ENCODE measurements at regions not wholly inside any gene's neighbourhood (a gene's known extent, or its start where the extent isn't known, plus 50 kb on each side); places are given as distances from the start of the nearest gene placed in this dataset.

- TF ChIP-seq, protein P1, sequence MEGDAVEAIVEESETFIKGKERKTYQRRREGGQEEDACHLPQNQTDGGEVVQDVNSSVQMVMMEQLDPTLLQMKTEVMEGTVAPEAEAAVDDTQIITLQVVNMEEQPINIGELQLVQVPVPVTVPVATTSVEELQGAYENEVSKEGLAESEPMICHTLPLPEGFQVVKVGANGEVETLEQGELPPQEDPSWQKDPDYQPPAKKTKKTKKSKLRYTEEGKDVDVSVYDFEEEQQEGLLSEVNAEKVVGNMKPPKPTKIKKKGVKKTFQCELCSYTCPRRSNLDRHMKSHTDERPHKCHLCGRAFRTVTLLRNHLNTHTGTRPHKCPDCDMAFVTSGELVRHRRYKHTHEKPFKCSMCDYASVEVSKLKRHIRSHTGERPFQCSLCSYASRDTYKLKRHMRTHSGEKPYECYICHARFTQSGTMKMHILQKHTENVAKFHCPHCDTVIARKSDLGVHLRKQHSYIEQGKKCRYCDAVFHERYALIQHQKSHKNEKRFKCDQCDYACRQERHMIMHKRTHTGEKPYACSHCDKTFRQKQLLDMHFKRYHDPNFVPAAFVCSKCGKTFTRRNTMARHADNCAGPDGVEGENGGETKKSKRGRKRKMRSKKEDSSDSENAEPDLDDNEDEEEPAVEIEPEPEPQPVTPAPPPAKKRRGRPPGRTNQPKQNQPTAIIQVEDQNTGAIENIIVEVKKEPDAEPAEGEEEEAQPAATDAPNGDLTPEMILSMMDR (IDR thresholded peaks at IDR 0.05): no peak
- TF ChIP-seq POLR2A (IDR thresholded peaks at IDR 0.05): no peak
- TF ChIP-seq EP300 (IDR thresholded peaks at IDR 0.05): no peak
- TF ChIP-seq POLR2AphosphoS5 (IDR thresholded peaks at IDR 0.05): no peak
Observed at GRCh38 chr1:198887866-198888265, 249.0 kb downstream of the PTPRC start.

Measured in upper lobe of left lung (tissue), 4 donors.